AG09309 (cell line): ENCODE measurements at regions not wholly inside any gene's neighbourhood (a gene's known extent, or its start where the extent isn't known, plus 50 kb on each side); places are given as distances from the start of the nearest gene placed in this dataset.

Source experiments
- DNase-seq: peaks from one replicate; pipeline ENCODE4 v3.0.0-alpha.2; 2010; ENCODE audit warnings: low read depth
- H3K4me3 ChIP-seq: 2 replicates; pipeline ENCODE4 v1.5.1; 2011; ENCODE audit warnings: mild to moderate bottlenecking, low read depth, low read length, moderate library complexity; ENCODE audit not compliant: control insufficient read depth
- CTCF ChIP-seq: IDR thresholded peaks from 2 replicates; pipeline ENCODE4 v1.5.1; 2011; ENCODE audit warnings: mild to moderate bottlenecking, low read depth, low read length, inconsistent platforms; ENCODE audit not compliant: insufficient read depth, control insufficient read depth; ENCODE audit errors: missing control alignments

- H3K4me3 ChIP-seq: no peak overlapping the region
- peak; percentile 33 for DNase-seq
- no peak for TF ChIP-seq CTCF
These were observed 275.9 kb downstream of the ACTL7B start for GRCh38 chr9:108579757-108580439.

DNA sequence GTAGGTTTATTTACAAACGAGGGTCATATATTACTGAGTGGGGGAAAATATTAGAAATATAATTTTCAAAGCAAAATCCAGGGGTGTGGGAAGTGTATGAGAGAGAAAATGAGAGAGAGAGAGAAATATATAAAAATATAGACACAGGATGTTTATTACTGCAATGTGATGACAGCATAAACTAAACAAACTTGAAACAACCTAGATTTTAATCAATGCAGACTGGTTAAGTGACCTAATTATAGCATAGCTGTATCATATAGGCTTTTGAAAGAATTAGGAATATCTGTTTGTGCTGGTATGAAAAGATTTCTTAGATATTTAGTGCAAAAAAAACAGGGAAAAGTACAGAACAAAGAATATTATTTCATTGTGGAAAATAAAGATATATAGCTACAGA lies 280.5 kb downstream of the ACTL7B start:
- H3K4me3 ChIP-seq: no peak overlapping the region
- no peak for DNase-seq
- no peak for TF ChIP-seq CTCF

- DNase-seq: peak; percentile 24
- TF ChIP-seq CTCF: no peak
- H3K4me3 ChIP-seq: no peak overlapping the region
These were observed 286.2 kb downstream of the ACTL7B start for GRCh38 chr9:108569624-108570023.

- no peak for TF ChIP-seq CTCF
- no peak for DNase-seq
These were observed 287.7 kb downstream of the ACTL7B start for GRCh38 chr9:108568093-108568492.

DNA sequence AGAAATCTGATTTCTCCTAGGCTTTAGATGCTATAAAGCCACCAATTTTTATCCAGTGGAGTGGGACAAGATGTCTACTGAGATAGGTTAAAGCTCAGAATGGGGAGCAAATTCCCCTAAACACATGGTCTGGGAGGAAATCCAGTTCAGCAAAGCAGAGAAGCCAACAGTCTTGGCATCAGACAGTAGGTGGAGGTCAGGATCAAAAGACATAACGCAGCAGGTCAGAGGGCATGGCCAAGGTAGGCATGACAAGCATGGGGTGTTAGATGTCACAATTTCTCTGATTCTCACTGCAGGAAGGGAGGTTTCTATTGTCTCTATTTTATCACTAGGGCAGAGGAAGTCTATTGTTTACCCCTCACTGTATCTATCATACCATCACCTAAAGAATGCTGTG lies 288.2 kb downstream of the ACTL7B start:
- no peak overlapping the region for H3K4me3 ChIP-seq
- no peak for TF ChIP-seq CTCF
- no peak for DNase-seq

More at GRCh38 chr9:108568093-108568492, 287.7 kb downstream of the ACTL7B start:
- no peak overlapping the region for H3K4me3 ChIP-seq

DNA sequence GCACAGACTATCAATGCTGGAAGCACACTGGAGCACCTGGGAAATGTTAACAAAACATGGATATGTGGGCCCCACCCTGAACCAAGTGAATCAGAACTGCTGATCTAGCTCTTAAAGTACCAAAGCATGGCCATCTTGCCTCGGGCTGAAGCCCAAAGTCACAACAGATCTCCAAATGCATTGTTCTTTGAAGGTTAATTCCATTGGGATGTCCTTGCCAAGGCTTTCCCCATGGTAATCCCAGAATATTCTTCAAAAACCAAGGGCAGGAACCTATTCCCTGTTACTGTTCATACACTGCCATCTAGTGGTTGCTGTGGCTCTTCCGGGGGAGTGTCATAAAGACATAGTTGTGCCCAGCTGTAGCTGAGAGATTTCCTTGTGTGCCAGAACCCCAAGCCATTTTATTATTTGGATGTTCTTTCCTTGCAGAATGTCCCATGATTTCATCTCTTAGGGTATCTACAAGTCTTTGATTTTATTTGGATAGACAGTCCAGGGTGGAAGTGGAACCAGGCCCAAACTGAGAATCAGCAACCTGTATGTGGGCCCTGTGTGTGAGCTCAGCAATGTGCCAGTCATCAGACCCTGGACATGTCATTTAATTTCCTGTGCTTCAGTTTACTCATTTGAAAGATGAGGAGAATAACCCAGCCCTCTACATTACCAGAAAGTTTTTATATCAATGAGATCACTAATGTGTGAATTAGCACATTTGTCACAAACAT lies 290.0 kb downstream of the ACTL7B start:
- DNase-seq: peak; percentile 77
- no peak overlapping the region for H3K4me3 ChIP-seq
- TF ChIP-seq CTCF: peak; percentile 82
